ENCODE measurements at regions not wholly inside any gene's neighbourhood (a gene's known extent, or its start where the extent isn't known, plus 50 kb on each side); places are given as distances from the start of the nearest gene placed in this dataset.
"Not testable (repeated sequence)": the region's sequence is repeated elsewhere in the genome, so short reads cannot be mapped to it uniquely, and the experiment has no call there.

DNA sequence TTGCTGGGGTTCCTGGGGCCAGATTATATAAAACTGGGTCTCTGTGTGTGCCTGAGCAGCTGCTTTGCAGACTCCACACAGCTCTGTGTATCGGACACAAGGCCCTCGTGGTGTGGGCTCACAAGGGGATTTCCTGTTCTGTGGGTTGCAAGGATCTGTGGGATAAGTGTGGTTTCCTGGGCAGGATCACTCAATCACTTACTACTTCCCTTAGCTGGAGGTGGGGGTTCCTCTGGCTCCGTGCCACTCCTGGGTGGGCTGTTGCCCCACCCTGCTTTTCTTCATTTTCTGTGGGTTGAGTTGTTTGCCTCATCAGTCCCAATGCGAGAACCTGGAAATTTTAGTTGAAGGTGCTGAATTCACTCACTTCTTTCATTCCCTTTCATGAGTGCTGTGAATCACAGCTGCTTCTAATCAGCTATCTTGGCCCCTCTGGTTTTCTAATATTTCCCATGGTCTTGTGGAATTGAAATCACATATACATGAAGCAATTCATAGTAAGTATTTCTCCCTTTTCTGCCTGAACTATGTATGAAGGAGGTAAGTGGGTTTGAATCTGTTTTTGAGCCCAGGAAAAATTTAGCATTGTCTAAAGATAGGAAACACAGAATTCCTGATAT, 196.3 kb downstream of the DCDC2C start:
- no peak for DNase-seq (ENCODE audit: low spot score)

DNA sequence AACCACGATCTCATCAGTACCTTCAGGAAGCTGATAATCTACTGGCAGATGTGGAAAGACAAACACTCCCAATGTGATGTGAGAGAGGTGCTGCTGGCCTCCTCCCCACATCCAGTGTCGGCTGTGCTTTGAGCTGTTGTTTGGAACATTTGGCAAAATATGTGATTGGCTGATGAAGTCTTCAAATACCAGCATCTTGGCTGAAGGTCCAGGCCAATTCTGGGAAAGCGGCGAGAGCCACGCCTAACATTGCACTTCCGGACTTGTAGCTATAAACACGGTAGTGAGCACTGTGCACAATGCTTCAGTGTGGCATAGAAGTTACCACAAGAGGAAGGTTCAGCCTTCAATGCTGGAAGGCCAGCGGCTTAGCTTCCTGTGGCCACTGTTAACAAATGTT, 198.8 kb downstream of the DCDC2C start:
- DNase-seq (ENCODE audit: low spot score): no peak

DNA sequence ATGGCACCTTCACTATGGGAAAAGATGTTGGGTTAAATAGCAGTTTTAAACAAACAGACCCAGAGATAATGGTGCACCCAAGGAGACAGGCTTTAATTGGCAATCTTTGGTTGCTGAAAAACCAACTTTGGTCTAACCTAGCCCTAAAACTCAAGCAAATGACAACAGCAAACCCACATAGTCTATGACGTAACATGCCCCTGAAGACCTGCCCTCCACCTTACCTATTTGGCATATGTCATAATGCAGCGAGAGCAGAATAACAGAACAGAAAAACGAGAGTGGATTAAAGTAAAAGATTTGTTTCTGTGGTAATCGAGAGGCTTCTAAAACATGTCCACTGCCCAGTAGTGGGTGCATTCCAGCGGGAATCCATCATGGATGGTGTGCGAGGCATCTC, 200.7 kb downstream of the DCDC2C start:
- DNase-seq (ENCODE audit: low spot score): no peak

DNA sequence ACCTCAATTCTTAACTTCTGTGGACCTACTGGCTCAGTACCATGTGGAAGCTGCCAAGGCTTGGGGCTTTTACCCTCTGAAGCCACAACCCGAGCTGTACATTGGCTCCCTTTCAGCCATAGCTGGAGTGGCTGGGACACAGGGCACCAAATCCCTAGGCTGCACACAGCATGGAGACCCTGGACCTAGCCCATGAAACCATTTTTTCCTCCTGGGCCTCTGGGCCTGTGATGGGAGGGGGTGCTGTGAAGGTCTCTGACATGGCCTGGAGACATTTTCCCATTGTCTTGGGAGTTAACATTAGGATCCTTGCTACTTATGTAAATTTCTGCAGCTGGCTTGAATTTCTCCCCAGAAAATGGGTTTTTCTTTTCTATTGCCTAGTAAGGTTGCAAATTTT, 205.1 kb downstream of the DCDC2C start:
- not testable (repeated sequence) for DNase-seq (ENCODE audit: low spot score)

DNA sequence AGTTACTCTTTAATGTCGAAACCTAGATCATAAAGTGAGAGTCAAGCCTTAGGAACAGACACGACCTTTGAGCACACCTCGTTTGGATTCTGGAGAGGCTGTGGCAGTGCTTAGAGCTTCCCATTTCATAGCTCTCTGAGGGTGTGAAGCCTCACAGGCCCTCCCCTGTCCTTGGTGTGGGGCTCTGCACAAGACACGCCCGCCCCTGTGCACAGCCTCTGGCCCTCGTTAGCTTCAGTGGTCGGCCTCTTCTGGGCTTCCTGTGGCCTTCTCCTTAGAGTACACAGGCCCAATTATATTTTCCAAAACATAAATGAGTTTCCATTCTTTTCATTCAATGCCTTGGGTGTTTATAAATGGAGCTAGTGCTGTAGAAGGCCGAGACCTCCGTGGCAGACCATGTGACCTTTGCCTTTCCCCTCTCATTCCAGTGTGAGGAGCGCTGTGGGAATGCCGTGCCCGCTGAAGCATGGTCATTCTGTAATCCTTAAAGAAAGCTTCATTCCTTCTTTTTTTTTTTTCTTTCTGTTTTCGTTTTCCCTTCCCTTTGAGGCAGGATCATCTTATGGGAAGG, 208.6 kb downstream of the DCDC2C start:
- no peak for DNase-seq (ENCODE audit: low spot score)

DNA sequence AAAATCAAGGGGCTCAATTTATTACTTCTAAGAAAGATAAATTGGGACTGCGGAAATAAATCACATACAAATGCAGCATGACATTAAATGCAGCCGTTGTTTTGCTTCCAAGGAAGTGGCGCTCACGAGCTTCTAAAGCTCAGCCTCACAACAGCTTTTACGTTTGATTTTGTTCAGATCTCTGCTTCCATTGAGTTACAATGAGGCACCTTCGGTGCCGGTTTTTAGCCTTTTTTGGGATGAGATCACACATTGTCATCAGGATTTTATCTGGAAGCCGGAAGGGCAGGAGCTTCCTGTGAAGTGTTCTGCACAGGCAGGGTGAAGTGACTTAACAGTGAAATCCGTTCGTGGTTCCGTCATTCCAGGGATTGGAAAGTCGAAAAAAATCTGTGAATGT, 209.8 kb downstream of the DCDC2C start:
- DNase-seq (ENCODE audit: low spot score): no peak

DNA sequence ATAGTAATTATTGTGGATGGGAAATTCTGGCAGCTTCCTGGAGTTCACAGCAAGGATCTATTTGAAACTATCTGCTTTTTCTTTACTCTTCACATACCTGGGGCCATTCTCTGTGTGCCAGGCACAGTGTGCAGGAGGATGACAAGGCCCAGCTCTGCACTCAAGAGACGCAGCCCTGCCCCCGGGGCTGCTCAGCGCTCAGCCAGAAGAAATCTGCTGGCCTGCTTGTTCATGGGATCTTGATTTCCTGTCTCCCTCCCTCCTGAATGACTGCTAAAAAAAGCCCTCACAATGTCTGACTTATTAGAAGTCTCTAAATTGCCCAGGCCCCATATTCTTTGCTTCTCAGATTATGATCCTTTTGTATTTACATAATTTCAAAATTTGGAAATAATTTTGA, 210.9 kb downstream of the DCDC2C start:
- no peak for DNase-seq (ENCODE audit: low spot score)

DNA sequence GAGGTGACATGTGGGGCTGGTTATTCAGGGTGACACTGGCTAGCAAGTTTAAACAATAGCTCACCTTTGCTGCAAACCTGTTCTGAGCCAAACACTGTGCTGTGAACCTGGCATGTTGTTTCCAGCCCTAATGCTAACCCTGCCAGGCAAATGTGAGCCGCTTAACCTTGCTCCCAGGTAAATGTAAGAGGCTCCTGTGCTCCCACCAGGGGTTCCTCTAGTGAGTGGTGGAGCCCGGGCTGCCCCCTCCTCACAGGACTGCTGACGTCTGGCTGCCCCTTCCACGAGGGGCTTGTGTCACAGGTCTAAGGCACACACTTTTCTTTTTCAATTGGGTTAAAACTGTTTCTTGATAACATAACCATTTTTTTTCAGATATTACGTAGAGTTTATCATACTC, 223.7 kb downstream of the DCDC2C start:
- no peak for DNase-seq (ENCODE audit: low spot score)

DNA sequence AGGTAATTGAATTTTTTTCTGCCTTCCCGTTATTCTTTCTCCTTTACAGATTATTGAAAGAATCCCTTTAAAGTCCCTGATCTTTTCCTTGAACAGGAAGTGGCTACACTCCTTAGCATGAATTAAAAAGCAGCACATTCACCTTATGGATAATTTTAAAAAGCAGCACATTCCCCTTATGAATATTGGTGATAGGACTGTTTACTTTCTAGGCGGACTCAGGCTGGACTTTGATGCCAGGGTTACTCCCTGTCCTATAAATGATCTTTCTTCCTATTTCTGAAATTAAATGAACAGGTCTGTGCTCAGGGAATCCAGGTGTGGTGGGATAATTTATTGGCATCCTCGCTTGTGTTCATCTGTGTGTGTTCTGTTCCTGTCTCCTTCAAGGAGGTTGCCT, 226.0 kb downstream of the DCDC2C start:
- no peak for DNase-seq (ENCODE audit: low spot score)

DNA sequence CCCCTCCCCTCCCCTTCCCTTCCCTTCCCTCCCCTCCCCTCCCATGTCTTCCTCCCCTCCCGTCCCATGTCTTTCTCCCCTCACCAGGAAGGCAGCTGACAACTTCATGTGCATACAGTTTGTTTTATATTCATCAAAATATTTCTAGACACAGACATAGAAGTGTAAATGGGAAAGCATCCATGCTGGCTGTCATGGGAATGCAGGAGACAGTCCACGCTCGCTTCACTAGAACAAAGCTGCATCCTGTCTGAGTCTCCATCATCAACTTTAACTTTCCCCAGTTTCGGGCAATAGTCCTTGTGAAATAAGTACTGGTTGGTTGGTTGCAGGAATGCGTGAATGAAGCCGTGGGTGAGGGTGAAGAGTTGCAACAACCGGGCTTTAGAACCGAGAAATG, 226.9 kb downstream of the DCDC2C start:
- no peak for DNase-seq (ENCODE audit: low spot score)

DNA sequence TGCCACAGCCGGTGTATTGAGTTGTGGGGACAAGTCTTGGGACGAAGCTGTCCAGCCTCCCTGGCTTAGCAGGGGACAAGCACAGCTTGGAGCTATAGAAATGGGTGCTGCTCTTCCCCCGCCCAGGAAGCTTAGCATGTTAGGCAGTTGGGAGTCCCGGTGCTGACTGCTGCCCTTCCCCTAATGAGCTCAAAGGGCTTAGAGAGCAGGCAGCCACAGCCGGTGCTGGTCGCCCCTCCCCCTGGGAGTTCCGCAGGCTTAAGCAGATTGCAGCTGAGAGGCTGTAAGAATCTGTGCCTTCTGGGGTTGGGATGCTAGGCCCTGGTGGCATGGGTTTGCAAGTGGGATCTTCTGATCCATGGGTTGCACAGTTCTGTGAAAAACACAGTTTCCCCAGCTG, 237.3 kb downstream of the DCDC2C start:
- no peak for DNase-seq (ENCODE audit: low spot score)

DNA sequence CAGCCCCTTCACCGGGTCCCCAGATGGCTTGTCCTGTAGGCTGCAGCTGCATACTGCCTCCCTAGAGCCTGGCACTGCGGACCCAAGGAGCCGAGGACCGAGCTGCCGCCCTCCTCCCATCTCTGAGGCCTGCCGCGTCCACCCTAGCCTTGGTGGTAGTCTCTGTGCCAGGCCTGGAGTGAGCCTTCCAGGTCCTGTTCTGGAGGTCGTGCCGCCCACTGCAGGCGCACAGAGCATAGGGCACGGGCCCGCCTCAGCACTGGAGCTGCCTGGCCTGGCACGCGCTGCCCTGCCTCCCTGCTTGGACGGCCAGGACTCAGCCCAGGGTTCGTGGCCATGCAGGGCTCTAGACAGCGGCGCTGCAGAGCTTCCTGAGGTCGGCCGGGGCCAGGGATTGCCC, 239.5 kb downstream of the DCDC2C start:
- no peak for DNase-seq (ENCODE audit: low spot score)

DNA sequence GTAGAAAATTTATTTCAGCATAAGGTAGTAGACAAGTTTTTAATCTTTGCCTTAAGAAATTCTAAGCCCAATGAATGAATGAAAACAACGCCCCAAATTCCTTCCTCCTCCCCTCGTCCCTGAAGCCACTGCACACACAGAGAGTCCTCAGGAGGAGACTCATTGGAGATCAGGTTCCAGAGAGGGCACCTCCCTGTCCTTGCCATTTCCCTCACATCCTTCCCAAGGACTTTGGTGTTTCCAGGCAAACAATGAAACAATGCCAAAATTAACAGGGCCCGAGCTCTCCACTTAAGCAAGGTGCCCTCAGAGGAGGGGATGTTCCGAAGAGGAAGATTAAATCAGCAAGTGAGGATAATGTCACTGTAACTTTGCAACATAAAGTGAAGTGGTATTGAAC, 240.7 kb downstream of the DCDC2C start:
- DNase-seq (ENCODE audit: low spot score): no peak

DNA sequence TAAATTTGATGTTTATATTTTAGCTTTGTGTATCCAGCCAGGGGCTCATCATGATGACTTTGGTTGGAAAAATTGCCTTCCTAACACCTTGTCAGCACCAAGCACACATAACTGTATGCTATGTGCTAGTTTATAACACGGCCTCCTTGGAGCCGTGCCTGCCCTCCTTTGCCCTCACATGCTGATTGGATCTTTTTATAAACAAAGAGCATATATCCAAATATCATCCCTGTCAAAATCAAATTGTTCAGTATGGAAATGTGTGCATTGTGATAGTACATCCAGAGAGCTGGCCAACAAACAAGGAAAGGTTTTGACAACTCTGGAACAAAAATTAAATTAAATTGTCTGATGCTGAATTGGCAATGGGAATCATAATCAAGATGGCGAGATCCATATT, 241.5 kb downstream of the DCDC2C start:
- no peak for DNase-seq (ENCODE audit: low spot score)

DNA sequence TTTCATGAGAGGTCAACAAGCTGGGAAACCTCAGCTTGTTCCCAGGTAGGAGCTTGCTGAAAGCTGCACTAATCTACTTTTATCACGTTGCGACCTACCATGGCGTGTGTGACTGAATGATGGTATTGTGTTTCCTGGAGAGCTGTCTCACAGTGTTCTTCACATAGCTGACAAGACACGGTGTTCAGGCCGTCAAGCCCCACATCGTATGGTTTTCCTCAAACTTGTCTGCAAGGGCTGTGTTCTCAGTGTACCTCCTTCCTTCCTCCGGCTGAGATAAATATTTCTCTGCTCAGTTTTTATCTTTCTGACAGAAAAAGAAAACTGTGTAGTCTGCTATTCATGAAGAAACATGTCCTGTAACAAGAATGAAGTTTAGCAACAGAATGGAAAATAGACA, 244.8 kb downstream of the DCDC2C start:
- DNase-seq (ENCODE audit: low spot score): no peak

DNA sequence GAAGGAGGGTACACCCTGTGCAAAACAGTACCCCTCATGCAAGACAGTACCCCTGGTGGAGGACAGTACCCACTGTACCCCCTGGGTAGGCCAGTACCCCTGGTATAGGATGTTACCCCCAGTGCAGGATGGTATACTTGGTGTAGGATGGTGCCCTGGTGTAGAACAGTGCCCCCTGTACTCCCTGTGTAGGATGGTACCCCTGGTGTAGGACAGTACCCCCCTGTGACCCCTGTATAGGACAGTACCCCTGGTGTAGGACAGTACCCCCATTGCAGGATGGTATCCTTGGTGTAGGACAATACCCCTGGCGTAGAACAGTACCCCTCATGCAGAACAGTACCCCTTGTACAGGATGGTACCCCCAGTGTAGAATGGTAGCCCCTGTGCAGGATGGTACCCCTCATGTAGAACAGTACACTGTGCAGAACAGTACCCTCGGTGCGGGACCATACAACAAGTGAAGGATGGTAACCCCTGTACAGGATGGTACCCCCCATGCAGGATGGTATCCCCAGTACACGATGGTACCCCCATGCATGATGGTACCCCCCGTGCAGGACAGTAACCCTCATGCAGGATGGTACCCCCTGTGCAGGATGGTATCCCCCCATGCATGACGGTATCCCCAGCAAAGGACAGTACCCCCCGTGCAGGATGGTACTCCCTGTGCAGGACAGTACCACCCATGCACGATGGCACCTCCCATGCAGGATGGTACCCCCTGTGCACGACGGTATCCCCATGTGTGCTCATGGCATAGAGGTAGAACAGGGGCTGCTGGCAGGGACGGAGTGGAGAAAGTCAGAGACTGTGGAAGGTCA, 248.0 kb downstream of the DCDC2C start:
- DNase-seq (ENCODE audit: low spot score): no peak

DNA sequence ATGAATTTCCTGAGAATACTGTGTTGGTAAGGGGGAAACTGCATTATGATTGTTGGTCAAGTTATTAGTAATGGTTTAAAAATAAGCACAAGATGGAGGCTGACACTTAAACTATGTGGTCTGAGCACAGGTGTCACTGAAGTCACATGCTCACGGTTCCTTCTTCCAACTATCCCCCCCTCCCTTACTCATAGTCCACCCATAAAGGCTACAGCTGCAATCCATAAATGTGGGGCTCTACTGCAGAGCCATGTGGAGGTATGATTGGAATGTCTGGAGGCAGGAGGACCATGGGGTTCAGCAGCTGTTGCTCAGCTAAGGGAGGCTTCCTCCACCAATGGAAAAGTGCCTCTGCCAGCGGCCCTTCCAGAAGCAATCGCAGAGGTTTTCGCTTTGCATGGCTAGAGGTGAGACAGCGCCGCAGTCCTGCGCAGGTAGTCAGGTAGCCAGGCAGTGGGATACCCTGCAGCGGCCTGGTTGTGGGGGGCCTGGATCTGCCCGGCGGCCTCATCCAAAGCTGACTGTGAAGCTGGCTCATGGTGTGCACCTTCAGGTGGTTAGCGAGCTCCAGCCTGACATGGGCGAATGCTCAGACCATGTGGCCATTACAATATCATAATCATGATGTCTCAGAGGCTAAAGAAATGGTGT, 249.6 kb downstream of the DCDC2C start:
- no peak for DNase-seq (ENCODE audit: low spot score)

DNA sequence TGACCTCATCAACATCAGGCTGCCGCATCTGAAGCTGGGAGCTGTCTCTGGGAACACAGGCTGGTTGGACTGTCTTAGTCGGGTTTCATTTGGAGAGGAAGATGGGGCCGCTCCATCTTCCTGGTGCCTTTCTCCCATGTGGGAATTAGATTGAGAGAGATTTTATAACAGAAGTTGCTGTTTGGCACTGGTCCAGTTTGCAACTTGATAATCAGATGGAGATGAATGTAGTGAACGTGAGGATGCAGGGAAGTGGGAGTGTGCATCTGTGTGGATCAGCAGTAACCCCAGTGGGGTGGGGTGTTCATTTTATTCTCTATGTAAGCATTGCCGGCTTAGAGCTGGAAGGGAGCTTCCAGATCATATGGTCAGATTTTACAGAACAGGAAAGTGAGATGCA, 250.9 kb downstream of the DCDC2C start:
- DNase-seq (ENCODE audit: low spot score): no peak

DNA sequence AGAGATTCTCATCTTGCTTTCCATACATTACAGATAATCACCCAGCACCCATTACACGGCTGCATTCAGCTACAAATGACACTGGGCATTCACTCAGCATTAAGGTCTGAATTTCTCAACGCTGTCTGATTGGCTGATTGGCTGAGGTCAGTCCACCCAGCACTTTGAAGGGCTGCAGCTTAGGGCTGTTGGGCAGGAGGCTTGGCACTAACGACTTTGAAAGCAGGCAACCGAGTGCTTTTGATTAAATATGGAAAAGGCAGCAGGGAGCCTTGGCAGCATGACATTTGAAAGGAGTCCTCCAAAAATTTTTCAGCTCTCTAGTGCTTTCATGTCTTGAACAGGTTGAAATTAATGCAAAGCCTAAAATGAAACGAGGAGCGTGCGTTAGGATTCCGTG, 253.0 kb downstream of the DCDC2C start:
- DNase-seq (ENCODE audit: low spot score): no peak

DNA sequence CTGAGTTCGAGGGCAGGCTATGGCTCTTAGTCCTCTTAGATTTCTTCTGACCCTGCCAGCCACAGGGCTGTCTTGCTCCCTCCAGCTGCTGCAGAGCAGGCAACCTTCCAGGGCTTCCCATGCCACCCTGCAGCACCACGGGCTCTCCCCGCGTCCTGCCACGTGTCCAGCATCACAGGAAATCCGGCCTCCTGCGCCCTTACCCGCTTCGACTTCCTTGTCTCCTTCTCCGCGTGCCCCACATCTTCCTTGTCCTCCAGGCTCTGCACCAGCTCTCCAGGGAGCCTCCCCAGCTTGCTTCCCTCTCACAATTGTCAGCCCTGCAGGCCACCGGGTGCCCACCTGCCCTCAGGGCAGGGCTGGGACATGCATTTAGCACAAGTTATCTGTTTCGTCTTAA, 253.5 kb downstream of the DCDC2C start:
- no peak for DNase-seq (ENCODE audit: low spot score)

DNA sequence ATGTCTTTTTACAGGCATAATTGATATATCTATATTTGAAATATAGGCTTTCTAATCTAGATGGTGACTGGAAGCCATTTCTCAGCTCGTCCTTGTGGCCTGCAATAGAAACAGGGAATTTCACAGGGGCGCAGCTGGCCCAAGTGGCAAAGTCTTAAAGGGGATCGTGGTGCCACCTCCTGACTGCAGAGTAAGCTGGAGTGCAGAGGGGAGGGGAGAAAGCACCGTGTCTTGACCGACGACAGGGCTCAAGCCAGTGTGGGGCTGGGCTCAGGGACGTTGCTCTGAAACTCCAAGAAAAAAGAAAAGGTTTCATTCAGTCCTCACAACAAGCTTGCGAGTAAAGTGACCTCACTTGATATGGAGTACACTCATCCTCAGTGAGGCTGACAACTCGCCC, 255.1 kb downstream of the DCDC2C start:
- DNase-seq (ENCODE audit: low spot score): no peak

DNA sequence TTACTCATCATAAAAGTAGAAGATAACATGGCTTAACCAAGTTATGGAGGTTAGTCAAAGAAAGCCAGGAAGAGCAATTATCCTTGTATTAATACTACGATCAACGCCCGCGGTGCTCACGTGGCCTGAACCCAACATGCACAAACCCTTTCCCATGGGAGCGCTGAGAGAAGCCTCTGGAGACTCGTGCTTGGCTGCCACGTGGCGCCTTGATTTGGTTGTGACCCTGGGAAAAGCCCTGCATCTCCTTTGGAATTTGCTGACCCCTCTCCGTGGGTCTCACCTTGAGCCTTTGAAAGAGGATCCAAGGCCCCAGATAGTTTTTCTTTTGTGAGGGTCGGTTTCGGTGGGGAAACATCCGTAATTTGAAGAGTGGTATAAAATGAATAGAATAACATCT, 255.6 kb downstream of the DCDC2C start:
- no peak for DNase-seq (ENCODE audit: low spot score)

DNA sequence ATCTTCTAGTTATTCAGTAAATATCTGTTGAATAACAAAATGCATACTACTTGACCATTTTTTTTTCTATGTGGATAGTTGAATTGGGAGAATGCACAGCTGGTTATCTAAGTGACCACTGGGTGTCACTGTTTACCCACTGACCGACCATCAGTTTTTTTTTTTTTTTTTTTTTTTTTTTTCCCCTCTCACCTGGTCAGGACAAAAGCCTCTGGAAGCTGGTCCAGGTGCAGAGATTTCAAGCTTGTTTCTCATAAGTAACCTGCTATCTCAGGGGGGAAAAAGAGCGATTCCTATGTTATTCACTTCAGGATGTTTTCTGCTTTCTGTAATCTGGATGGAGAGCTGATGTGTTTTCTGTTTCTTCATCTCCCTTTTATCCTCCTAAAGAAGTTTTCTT, 256.0 kb downstream of the DCDC2C start:
- peak; percentile 28 for DNase-seq (ENCODE audit: low spot score)
